Stimulated activated CD4-positive, alpha-beta T cell treated with anti-CD3 and anti-CD28 coated beads, TNF-alpha, amount 100 ng/mL, for 24 hours (primary cell): ENCODE measurements at regions not wholly inside any gene's neighbourhood (a gene's known extent, or its start where the extent isn't known, plus 50 kb on each side); places are given as distances from the start of the nearest gene placed in this dataset.
"Not testable (repeated sequence)": the region's sequence is repeated elsewhere in the genome, so short reads cannot be mapped to it uniquely, and the experiment has no call there.

Experiments
- DNase-seq, 3 experiments: peaks; one replicate each; pipeline ENCODE4 v3.0.0-alpha.2; 2020; ENCODE audit warnings: low read depth in 3 of 3

GRCh38 chr10:28991333-28992270, 297.3 kb upstream of the LYZL1 start:
- peak; percentile 5 to 29 (median 6) for DNase-seq

- no peak for DNase-seq
Observed at GRCh38 chr10:28993056-28993455, 295.8 kb upstream of the LYZL1 start.

- DNase-seq: no peak
Observed at GRCh38 chr10:28993861-28994260, 295.0 kb upstream of the LYZL1 start.

GRCh38 chr10:28994802-28995201, 294.1 kb upstream of the LYZL1 start:
- DNase-seq: not testable (repeated sequence)

- no peak for DNase-seq
Observed at GRCh38 chr10:28995497-28995896, 293.4 kb upstream of the LYZL1 start.

GRCh38 chr10:28996345-28996744, 292.5 kb upstream of the LYZL1 start:
- no peak for DNase-seq

- DNase-seq: no peak
Observed at GRCh38 chr10:28996947-28997551, 291.8 kb upstream of the LYZL1 start.

- no peak for DNase-seq
Observed at GRCh38 chr10:28997734-28998133, 291.1 kb upstream of the LYZL1 start.

GRCh38 chr10:29001801-29002200, 287.1 kb upstream of the LYZL1 start:
- DNase-seq: no peak

- not testable (repeated sequence) for DNase-seq
Observed at GRCh38 chr10:29003014-29003413, 285.9 kb upstream of the LYZL1 start.

GRCh38 chr10:29005988-29006387, 282.9 kb upstream of the LYZL1 start:
- no peak for DNase-seq

- no peak for DNase-seq
Observed at GRCh38 chr10:29007370-29007747, 281.5 kb upstream of the LYZL1 start.

- no peak for DNase-seq
Observed at GRCh38 chr10:29007748-29008610, 280.9 kb upstream of the LYZL1 start.

- DNase-seq: no peak
Observed at GRCh38 chr10:29009464-29009863, 279.4 kb upstream of the LYZL1 start.

GRCh38 chr10:29011516-29011915, 277.4 kb upstream of the LYZL1 start:
- DNase-seq: no peak

GRCh38 chr10:29012926-29013554, 275.8 kb upstream of the LYZL1 start:
- DNase-seq: no peak

- no peak for DNase-seq
Observed at GRCh38 chr10:29021591-29021990, 267.3 kb upstream of the LYZL1 start.

- no peak for DNase-seq
Observed at GRCh38 chr10:29022513-29022912, 266.4 kb upstream of the LYZL1 start.

- DNase-seq: no peak
Observed at GRCh38 chr10:29023678-29024077, 265.2 kb upstream of the LYZL1 start.

- no peak for DNase-seq
Observed at GRCh38 chr10:29026065-29026797, 262.6 kb upstream of the LYZL1 start.
